H9 (cell line): ENCODE measurements at regions not wholly inside any gene's neighbourhood (a gene's known extent, or its start where the extent isn't known, plus 50 kb on each side); places are given as distances from the start of the nearest gene placed in this dataset.

Source experiments
- DNase-seq: peaks from one replicate; pipeline ENCODE4 v3.0.0-alpha.2; 2017
- H2AFZ ChIP-seq: one replicate; pipeline ENCODE4 v1.6.1; 2013; ENCODE audit warnings: mild to moderate bottlenecking, low read length, control low read depth, moderate library complexity
- H2AK5ac ChIP-seq: 2 replicates; pipeline ENCODE4 v1.6.1; 2013; ENCODE audit warnings: low read length, control low read depth, mixed read lengths; ENCODE audit not compliant: insufficient read length
- H2BK120ac ChIP-seq: one replicate; pipeline ENCODE4 v1.6.1; 2013; ENCODE audit warnings: low read depth, mild to moderate bottlenecking, low read length, control low read depth, inconsistent platforms; ENCODE audit not compliant: poor library complexity, severe bottlenecking
- H2BK12ac ChIP-seq: 2 replicates; pipeline ENCODE4 v1.6.1; 2013; ENCODE audit warnings: low read length, control low read depth, mixed read lengths, low read depth; ENCODE audit not compliant: insufficient read length
- H2BK15ac ChIP-seq: 2 replicates; pipeline ENCODE4 v1.6.1; 2013; ENCODE audit warnings: low read depth, low read length, control low read depth
- H2BK20ac ChIP-seq: one replicate; pipeline ENCODE4 v1.6.1; 2013; ENCODE audit warnings: low read depth, mild to moderate bottlenecking, low read length, control low read depth, inconsistent platforms; ENCODE audit not compliant: poor library complexity, severe bottlenecking
- H2BK5ac ChIP-seq: 2 replicates; pipeline ENCODE4 v1.6.1; 2013; ENCODE audit warnings: low read length, control low read depth, mixed read lengths; ENCODE audit not compliant: insufficient read length
- H3K14ac ChIP-seq: 2 replicates; pipeline ENCODE4 v1.6.1; 2013; ENCODE audit warnings: low read length, control low read depth; ENCODE audit not compliant: insufficient read depth
- H3K18ac ChIP-seq: 2 replicates; pipeline ENCODE4 v1.6.1; 2013; ENCODE audit warnings: low read depth, mild to moderate bottlenecking, mixed read lengths, low read length, control low read depth; ENCODE audit not compliant: insufficient read length
- H3K23ac ChIP-seq: 2 replicates; pipeline ENCODE4 v1.6.1; 2013; ENCODE audit warnings: low read length, control low read depth, mixed read lengths, low read depth; ENCODE audit not compliant: insufficient read length
- H3K23me2 ChIP-seq: 2 replicates; pipeline ENCODE4 v1.6.1; 2013; ENCODE audit warnings: low read depth, mild to moderate bottlenecking, mixed read lengths, low read length, control low read depth; ENCODE audit not compliant: insufficient read length, poor library complexity, severe bottlenecking
- H3K27ac ChIP-seq: 2 replicates; pipeline ENCODE4 v1.5.1; 2013; ENCODE audit warnings: low read length, control low read depth, mixed read lengths, low read depth; ENCODE audit not compliant: insufficient read length
- H3K27me3 ChIP-seq: 2 replicates; pipeline ENCODE4 v1.6.1; 2013; ENCODE audit warnings: low read length, control low read depth, inconsistent platforms; ENCODE audit not compliant: insufficient read depth
- H3K4ac ChIP-seq: 2 replicates; pipeline ENCODE4 v1.6.1; 2013; ENCODE audit warnings: low read depth, mild to moderate bottlenecking, control low read depth, inconsistent platforms, low read length, moderate library complexity
- H3K4me1 ChIP-seq: 2 replicates; pipeline ENCODE4 v1.6.1; 2013; ENCODE audit warnings: low read length, control low read depth, inconsistent platforms; ENCODE audit not compliant: insufficient read depth
- H3K4me2 ChIP-seq: 2 replicates; pipeline ENCODE4 v1.6.1; 2013; ENCODE audit warnings: low read length, control low read depth, mixed read lengths; ENCODE audit not compliant: insufficient read length, insufficient read depth
- H3K56ac ChIP-seq: 2 replicates; pipeline ENCODE4 v1.6.1; 2013; ENCODE audit warnings: low read depth, mild to moderate bottlenecking, mixed read lengths, low read length, control low read depth; ENCODE audit not compliant: insufficient read length
- H3K79me1 ChIP-seq: 2 replicates; pipeline ENCODE4 v1.6.1; 2013; ENCODE audit warnings: low read depth, mild to moderate bottlenecking, moderate library complexity, low read length, control low read depth, inconsistent platforms; ENCODE audit not compliant: insufficient read depth, poor library complexity, severe bottlenecking
- H3K79me2 ChIP-seq: 2 replicates; pipeline ENCODE4 v1.6.1; 2013; ENCODE audit warnings: low read length, control low read depth, inconsistent platforms; ENCODE audit not compliant: insufficient read depth
- H3K9ac ChIP-seq: 2 replicates; pipeline ENCODE4 v1.6.1; 2013; ENCODE audit warnings: low read length, control low read depth, mixed read lengths; ENCODE audit not compliant: insufficient read length; ENCODE audit errors: extremely low read depth
- H3K9me3 ChIP-seq: one replicate; pipeline ENCODE4 v1.6.1; 2013; ENCODE audit warnings: low read depth, low read length, inconsistent platforms; ENCODE audit not compliant: control insufficient read depth
- H3T11ph ChIP-seq: one replicate; pipeline ENCODE4 v1.6.1; 2013; ENCODE audit warnings: mild to moderate bottlenecking, low read length, control low read depth, inconsistent platforms
- H4K20me1 ChIP-seq: one replicate; pipeline ENCODE4 v1.6.1; 2013; ENCODE audit not compliant: control insufficient read depth, insufficient read length, insufficient read depth
- H4K5ac ChIP-seq: 2 replicates; pipeline ENCODE4 v1.6.1; 2013; ENCODE audit warnings: low read depth, mild to moderate bottlenecking, mixed read lengths, low read length, control low read depth; ENCODE audit not compliant: insufficient read length
- H4K8ac ChIP-seq: replicated peaks from 2 replicates; pipeline ENCODE4 v1.6.1; 2013; ENCODE audit warnings: low read length, control low read depth, mixed read lengths, low read depth; ENCODE audit not compliant: insufficient read length
- H4K91ac ChIP-seq: 2 replicates; pipeline ENCODE4 v1.6.1; 2013; ENCODE audit warnings: low read depth, mild to moderate bottlenecking, moderate library complexity, mixed read lengths, low read length, control low read depth; ENCODE audit not compliant: insufficient read length
- H3K27ac Mint-ChIP-seq, 3 experiments: 2 replicates in 2 of 3; 3 replicates in 1 of 3; pipeline ENCODE4 v1.8.0; 2020 to 2021; ENCODE audit warnings: mixed read lengths in 3 of 3, mild to moderate bottlenecking in 1 of 3, moderate library complexity in 1 of 3
- H3K27me3 Mint-ChIP-seq: 2 replicates; pipeline ENCODE4 v1.8.0; 2021; ENCODE audit warnings: low read depth, mild to moderate bottlenecking, moderate library complexity, mixed read lengths
- H3K36me3 Mint-ChIP-seq, 3 experiments: 2 replicates in 2 of 3; 3 replicates in 1 of 3; pipeline ENCODE4 v1.8.0; 2020 to 2021; ENCODE audit warnings: low read depth in 3 of 3, mixed read lengths in 3 of 3; ENCODE audit not compliant: insufficient read depth in 1 of 3
- H3K4me1 Mint-ChIP-seq, 2 experiments: 2 replicates each; pipeline ENCODE4 v1.8.0; 2020; ENCODE audit warnings: mixed read lengths in 2 of 2
- H3K4me3 Mint-ChIP-seq, 2 experiments: 2 replicates in 1 of 2; 3 replicates in 1 of 2; pipeline ENCODE4 v1.8.0; 2020 to 2021; ENCODE audit warnings: mild to moderate bottlenecking in 2 of 2, mixed read lengths in 2 of 2, moderate library complexity in 1 of 2
- H3K9me3 Mint-ChIP-seq, 2 experiments: 2 replicates in 1 of 2; 3 replicates in 1 of 2; pipeline ENCODE4 v1.8.0; 2020; ENCODE audit warnings: mild to moderate bottlenecking in 2 of 2, mixed read lengths in 2 of 2, moderate library complexity in 1 of 2
- WGBS: extraction: QIAGEN DNeasy Blood & Tissue Kit; methylation state at CpG from one replicate; pipeline ENCODE4 v1.1.7; 2013; ENCODE audit warnings: missing lambda C conversion rate, low lambda C conversion rate, mixed read lengths; ENCODE audit not compliant: insufficient read length; ENCODE audit errors: extremely low coverage; 5-methylcytosine and 5-hydroxymethylcytosine counted together
- TF ChIP-seq, protein P1 (sequence below): fragments of 200-600 bp; sonication (generic); conservative IDR thresholded peaks from 3 replicates; pipeline ENCODE4 v1.8.0; 2021; ENCODE audit warnings: antibody characterized with exemption, mild to moderate bottlenecking

DNA sequence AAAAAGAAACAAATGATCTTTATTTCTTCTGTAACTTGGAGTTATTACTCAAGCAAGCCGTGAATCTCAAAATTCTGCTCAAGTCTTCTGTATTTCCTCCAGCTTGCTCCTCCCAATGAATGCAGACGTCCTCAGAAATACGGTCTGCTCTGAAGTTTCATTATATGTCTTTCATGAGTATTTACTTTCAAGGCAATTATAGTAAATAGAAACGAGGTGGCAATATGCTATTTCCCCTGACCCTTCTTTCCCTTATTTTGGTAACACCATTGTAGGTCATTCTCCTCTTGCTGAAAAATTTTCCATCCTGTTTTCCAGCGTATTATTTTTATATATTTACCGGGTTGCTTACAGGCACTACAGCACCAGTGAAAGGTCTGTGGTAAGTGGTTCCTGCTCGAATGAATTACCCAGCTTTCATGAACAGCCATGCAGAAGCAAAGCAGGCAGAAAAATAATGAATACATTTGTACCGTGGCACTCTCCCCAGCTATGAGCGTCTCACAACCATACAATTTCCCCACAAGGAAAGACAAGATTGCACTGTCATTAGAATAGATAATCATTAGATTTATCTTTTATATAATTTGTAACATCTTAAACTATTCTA is 350.9 kb upstream of the PKN2 start:
- Histone ChIP-seq H4K8ac (no peak overlapping the region), H3K4ac (no peak overlapping the region), H2AFZ (no peak overlapping the region), H4K5ac (no peak overlapping the region), H2BK12ac (no peak overlapping the region), H3K14ac (no peak overlapping the region), H4K91ac (no peak overlapping the region), H2AK5ac (no peak overlapping the region), H2BK20ac (no peak overlapping the region), H2BK120ac (no peak overlapping the region), H2BK5ac (no peak overlapping the region), H3T11ph (no peak overlapping the region), H3K56ac (no peak overlapping the region), H3K4me1 (no peaks in the 10 kb centered on the region), H3K9ac (no peak overlapping the region), H4K20me1 (no peaks in the 10 kb centered on the region), H3K23me2 (no peaks in the 10 kb centered on the region), H3K18ac (no peak overlapping the region), H3K4me2 (no peak overlapping the region), H3K79me2 (no peaks in the 10 kb centered on the region), H3K27me3 (no peaks in the 10 kb centered on the region), H3K23ac (no peak overlapping the region), H3K27ac (no peak overlapping the region), H2BK15ac (no peak overlapping the region), H3K9me3 (no peaks in the 10 kb centered on the region), H3K79me1 (no peaks in the 10 kb centered on the region)
- WGBS, result no CpG with 5 or more reads among the region's 9 CpGs
- H3K4me3 Mint-ChIP-seq, result no peak overlapping the region
- no peaks in the 10 kb centered on the region for H3K9me3 Mint-ChIP-seq
- no peak overlapping the region for H3K27ac Mint-ChIP-seq
- no peaks in the 10 kb centered on the region; a peak in 1 of 7 replicates for H3K36me3 Mint-ChIP-seq
- H3K4me1 Mint-ChIP-seq, result peaks cover 8 to 13% of the 10 kb centered on the region in 2 experiments
- H3K27me3 Mint-ChIP-seq, result no peaks in the 10 kb centered on the region
- TF ChIP-seq, protein P1, sequence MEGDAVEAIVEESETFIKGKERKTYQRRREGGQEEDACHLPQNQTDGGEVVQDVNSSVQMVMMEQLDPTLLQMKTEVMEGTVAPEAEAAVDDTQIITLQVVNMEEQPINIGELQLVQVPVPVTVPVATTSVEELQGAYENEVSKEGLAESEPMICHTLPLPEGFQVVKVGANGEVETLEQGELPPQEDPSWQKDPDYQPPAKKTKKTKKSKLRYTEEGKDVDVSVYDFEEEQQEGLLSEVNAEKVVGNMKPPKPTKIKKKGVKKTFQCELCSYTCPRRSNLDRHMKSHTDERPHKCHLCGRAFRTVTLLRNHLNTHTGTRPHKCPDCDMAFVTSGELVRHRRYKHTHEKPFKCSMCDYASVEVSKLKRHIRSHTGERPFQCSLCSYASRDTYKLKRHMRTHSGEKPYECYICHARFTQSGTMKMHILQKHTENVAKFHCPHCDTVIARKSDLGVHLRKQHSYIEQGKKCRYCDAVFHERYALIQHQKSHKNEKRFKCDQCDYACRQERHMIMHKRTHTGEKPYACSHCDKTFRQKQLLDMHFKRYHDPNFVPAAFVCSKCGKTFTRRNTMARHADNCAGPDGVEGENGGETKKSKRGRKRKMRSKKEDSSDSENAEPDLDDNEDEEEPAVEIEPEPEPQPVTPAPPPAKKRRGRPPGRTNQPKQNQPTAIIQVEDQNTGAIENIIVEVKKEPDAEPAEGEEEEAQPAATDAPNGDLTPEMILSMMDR, result no peak
- no peak for DNase-seq
